ENCODE measurements at regions not wholly inside any gene's neighbourhood (a gene's known extent, or its start where the extent isn't known, plus 50 kb on each side); places are given as distances from the start of the nearest gene placed in this dataset.

- Histone ChIP-seq H3K4me1 (ENCODE audit: control insufficient read depth, insufficient read depth, low read length, poor library complexity, severe bottlenecking) (no peaks in the 10 kb centered on the region), H3K27ac (ENCODE audit: insufficient read depth, low read length, poor library complexity, severe bottlenecking) (no peak overlapping the region), H3K27me3 (replicated peaks; ENCODE audit: control insufficient read depth, insufficient read depth, low read length, poor library complexity, severe bottlenecking) (no peaks in the 10 kb centered on the region), H3K9me3 (ENCODE audit: control insufficient read depth, low read length) (peaks cover 4% of the 10 kb centered on the region), H3K36me3 (ENCODE audit: control insufficient read depth, insufficient read depth, low read length) (no peaks in the 10 kb centered on the region), H3K4me3 (ENCODE audit: insufficient read depth, low read depth, low read length, poor library complexity, severe bottlenecking) (no peak overlapping the region)
- DNase-seq, result no peak
These were observed 759.6 kb downstream of the SQOR start for GRCh38 chr15:46394463-46394862.

DNA sequence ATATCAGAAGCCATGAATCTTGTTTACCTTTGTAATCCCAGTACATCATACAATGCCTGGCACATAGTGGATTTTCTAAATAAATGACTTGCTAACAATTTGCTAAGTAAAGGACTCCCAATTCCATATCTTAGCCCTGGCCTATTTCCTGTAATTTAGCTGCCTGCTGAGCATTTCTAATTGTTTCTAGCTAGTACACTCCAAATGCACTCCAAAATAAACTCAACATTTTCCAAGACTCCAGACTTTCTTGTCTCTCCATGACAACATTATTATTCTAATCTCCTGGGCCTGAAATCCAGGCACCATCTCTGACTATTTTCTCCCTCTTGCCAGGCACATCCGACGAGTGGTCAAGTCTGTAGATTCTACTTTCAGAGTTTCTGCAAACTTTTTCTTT is 773.5 kb downstream of the SQOR start:
- no peak overlapping the region for H3K4me3 ChIP-seq (ENCODE audit: insufficient read depth, low read depth, low read length, poor library complexity, severe bottlenecking)
- DNase-seq, result no peak
- H3K27ac ChIP-seq (ENCODE audit: insufficient read depth, low read length, poor library complexity, severe bottlenecking), result no peak overlapping the region
- no peaks in the 10 kb centered on the region for H3K4me1 ChIP-seq (ENCODE audit: control insufficient read depth, insufficient read depth, low read length, poor library complexity, severe bottlenecking)
- H3K9me3 ChIP-seq (ENCODE audit: control insufficient read depth, low read length), result no peaks in the 10 kb centered on the region
- H3K27me3 ChIP-seq (replicated peaks; ENCODE audit: control insufficient read depth, insufficient read depth, low read length, poor library complexity, severe bottlenecking), result no peaks in the 10 kb centered on the region
- H3K36me3 ChIP-seq (ENCODE audit: control insufficient read depth, insufficient read depth, low read length), result no peaks in the 10 kb centered on the region

- Histone ChIP-seq H3K4me3 (ENCODE audit: insufficient read depth, low read depth, low read length, poor library complexity, severe bottlenecking) (no peak overlapping the region), H3K27me3 (replicated peaks; ENCODE audit: control insufficient read depth, insufficient read depth, low read length, poor library complexity, severe bottlenecking) (no peaks in the 10 kb centered on the region), H3K4me1 (ENCODE audit: control insufficient read depth, insufficient read depth, low read length, poor library complexity, severe bottlenecking) (no peaks in the 10 kb centered on the region), H3K27ac (ENCODE audit: insufficient read depth, low read length, poor library complexity, severe bottlenecking) (no peak overlapping the region), H3K9me3 (ENCODE audit: control insufficient read depth, low read length) (no peaks in the 10 kb centered on the region), H3K36me3 (ENCODE audit: control insufficient read depth, insufficient read depth, low read length) (no peaks in the 10 kb centered on the region)
- no peak for DNase-seq
These were observed 775.0 kb downstream of the SQOR start for GRCh38 chr15:46409841-46410301.

DNA sequence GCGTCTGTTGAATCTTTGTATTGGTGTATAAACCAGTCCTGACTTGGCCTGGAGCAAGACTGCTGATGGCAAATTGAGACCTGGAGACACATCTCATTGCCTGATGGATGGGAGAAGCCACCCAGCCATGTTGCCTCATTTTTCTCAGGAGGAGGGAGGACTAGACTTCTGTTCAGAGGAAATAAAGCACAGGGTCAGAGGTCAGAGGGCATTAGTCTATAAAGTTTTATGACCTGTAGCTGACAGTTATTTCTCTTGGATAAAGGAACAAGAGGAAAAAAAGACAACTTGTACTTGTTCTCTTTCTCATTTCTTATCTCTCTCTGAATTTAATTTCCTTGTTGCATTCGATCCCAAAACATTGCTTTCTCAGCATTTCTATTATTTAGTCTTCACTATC is 775.9 kb downstream of the SQOR start:
- Histone ChIP-seq H3K4me1 (ENCODE audit: control insufficient read depth, insufficient read depth, low read length, poor library complexity, severe bottlenecking) (no peaks in the 10 kb centered on the region), H3K4me3 (ENCODE audit: insufficient read depth, low read depth, low read length, poor library complexity, severe bottlenecking) (no peak overlapping the region), H3K9me3 (ENCODE audit: control insufficient read depth, low read length) (no peaks in the 10 kb centered on the region), H3K36me3 (ENCODE audit: control insufficient read depth, insufficient read depth, low read length) (no peaks in the 10 kb centered on the region), H3K27me3 (replicated peaks; ENCODE audit: control insufficient read depth, insufficient read depth, low read length, poor library complexity, severe bottlenecking) (no peaks in the 10 kb centered on the region), H3K27ac (ENCODE audit: insufficient read depth, low read length, poor library complexity, severe bottlenecking) (no peak overlapping the region)
- DNase-seq, result no peak

- Histone ChIP-seq H3K36me3 (ENCODE audit: control insufficient read depth, insufficient read depth, low read length) (no peaks in the 10 kb centered on the region), H3K4me3 (ENCODE audit: insufficient read depth, low read depth, low read length, poor library complexity, severe bottlenecking) (no peak overlapping the region), H3K27me3 (replicated peaks; ENCODE audit: control insufficient read depth, insufficient read depth, low read length, poor library complexity, severe bottlenecking) (no peaks in the 10 kb centered on the region), H3K27ac (ENCODE audit: insufficient read depth, low read length, poor library complexity, severe bottlenecking) (no peak overlapping the region), H3K4me1 (ENCODE audit: control insufficient read depth, insufficient read depth, low read length, poor library complexity, severe bottlenecking) (no peaks in the 10 kb centered on the region), H3K9me3 (ENCODE audit: control insufficient read depth, low read length) (no peaks in the 10 kb centered on the region)
- DNase-seq, result no peak
These were observed 777.1 kb downstream of the SQOR start for GRCh38 chr15:46411900-46412299.

DNA sequence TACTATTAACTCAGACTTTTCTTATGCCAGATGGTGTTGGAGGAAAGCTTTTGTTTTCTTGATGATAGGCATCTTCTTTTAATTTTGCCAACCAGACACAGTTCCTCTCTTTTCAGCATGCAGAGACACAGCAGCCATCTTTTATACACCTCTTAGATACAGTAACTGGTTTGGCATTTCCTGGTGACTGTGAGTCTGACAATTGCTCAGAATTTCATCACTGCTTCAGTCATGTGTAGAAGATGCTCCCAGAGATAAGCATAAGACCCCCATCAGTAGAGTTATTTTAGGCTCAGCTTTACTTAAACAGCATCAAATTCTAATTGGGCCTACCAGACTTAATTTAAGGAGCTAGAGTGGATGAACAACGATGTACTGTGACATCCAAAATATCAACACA is 779.0 kb downstream of the SQOR start:
- no peak overlapping the region for H3K4me3 ChIP-seq (ENCODE audit: insufficient read depth, low read depth, low read length, poor library complexity, severe bottlenecking)
- no peaks in the 10 kb centered on the region for H3K4me1 ChIP-seq (ENCODE audit: control insufficient read depth, insufficient read depth, low read length, poor library complexity, severe bottlenecking)
- no peaks in the 10 kb centered on the region for H3K36me3 ChIP-seq (ENCODE audit: control insufficient read depth, insufficient read depth, low read length)
- no peaks in the 10 kb centered on the region for H3K27me3 ChIP-seq (replicated peaks; ENCODE audit: control insufficient read depth, insufficient read depth, low read length, poor library complexity, severe bottlenecking)
- H3K27ac ChIP-seq (ENCODE audit: insufficient read depth, low read length, poor library complexity, severe bottlenecking), result no peak overlapping the region
- DNase-seq, result no peak
- H3K9me3 ChIP-seq (ENCODE audit: control insufficient read depth, low read length), result no peaks in the 10 kb centered on the region

GRCh38 chr15:46416544-46416943 is 781.7 kb downstream of the SQOR start:
- no peak overlapping the region for H3K27ac ChIP-seq (ENCODE audit: insufficient read depth, low read length, poor library complexity, severe bottlenecking)
- DNase-seq, result no peak

DNA sequence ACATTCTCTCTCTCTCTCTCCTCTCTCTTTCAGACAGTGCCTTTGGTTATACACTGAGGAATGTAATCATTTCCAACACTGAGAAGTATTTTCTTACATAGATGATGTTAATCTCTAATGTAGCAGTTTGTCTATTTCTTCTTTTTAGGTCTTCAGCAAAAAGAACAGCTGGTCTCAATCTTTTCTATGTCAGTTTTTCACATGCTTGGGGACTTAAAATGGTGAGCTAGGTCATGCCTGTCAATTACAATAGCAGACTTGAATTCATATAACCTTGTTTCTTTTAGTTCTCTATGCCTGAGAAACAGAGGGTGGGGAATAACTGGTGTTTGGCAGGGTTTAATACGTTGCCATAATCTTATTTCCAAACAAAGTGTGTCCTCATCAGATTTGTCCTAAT is 786.2 kb downstream of the SQOR start:
- H3K4me3 ChIP-seq (ENCODE audit: insufficient read depth, low read depth, low read length, poor library complexity, severe bottlenecking), result no peak overlapping the region
- no peak overlapping the region for H3K27ac ChIP-seq (ENCODE audit: insufficient read depth, low read length, poor library complexity, severe bottlenecking)
- no peaks in the 10 kb centered on the region for H3K4me1 ChIP-seq (ENCODE audit: control insufficient read depth, insufficient read depth, low read length, poor library complexity, severe bottlenecking)

More at GRCh38 chr15:46416544-46416943, 781.7 kb downstream of the SQOR start:
- Histone ChIP-seq H3K4me3 (ENCODE audit: insufficient read depth, low read depth, low read length, poor library complexity, severe bottlenecking) (no peak overlapping the region), H3K36me3 (ENCODE audit: control insufficient read depth, insufficient read depth, low read length) (no peaks in the 10 kb centered on the region), H3K4me1 (ENCODE audit: control insufficient read depth, insufficient read depth, low read length, poor library complexity, severe bottlenecking) (no peaks in the 10 kb centered on the region), H3K27me3 (replicated peaks; ENCODE audit: control insufficient read depth, insufficient read depth, low read length, poor library complexity, severe bottlenecking) (no peaks in the 10 kb centered on the region), H3K9me3 (ENCODE audit: control insufficient read depth, low read length) (no peaks in the 10 kb centered on the region)

DNA sequence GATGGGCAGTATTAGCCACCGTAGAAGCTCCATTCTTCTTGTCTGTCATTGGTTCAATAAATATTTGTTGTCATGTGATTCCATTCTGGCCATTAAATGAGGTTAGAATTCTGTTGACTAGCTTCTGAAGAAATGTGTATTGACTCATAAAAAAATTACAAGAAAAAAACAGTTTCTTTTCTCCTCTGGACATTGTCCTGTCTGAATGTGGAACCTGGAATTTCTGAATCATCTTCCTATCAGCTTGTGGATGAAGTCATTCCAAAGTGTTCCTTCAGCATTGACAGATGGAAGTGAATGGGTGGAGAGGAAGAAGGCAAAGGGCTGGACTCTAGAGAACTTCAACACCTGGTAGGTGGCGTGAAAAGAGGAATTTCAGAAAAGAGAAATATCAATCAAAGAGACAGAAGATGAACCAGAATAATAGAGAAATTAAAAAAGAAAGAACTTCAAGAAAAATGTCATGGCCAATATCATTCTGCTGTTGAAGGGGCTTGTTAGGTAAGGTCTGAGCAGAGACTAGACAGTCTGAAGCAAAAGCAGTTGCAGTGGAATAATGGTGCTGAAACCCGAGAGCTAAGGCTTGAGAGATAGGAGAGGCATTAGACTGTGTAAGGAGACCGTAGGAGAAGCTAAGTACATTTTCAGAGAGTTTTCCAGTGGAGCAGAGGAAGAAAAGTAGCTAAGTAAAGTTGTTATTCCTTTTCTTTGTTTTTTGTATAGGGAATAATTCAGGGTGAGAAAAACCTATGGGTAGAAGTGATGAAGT is 806.6 kb downstream of the SQOR start:
- no peak overlapping the region for H3K27ac ChIP-seq (ENCODE audit: insufficient read depth, low read length, poor library complexity, severe bottlenecking)
- no peak for DNase-seq

More for the DNA sequence above, 786.2 kb downstream of the SQOR start:
- Histone ChIP-seq H3K9me3 (ENCODE audit: control insufficient read depth, low read length) (no peaks in the 10 kb centered on the region), H3K36me3 (ENCODE audit: control insufficient read depth, insufficient read depth, low read length) (no peaks in the 10 kb centered on the region), H3K27me3 (replicated peaks; ENCODE audit: control insufficient read depth, insufficient read depth, low read length, poor library complexity, severe bottlenecking) (no peaks in the 10 kb centered on the region)
- DNase-seq, result no peak

DNA sequence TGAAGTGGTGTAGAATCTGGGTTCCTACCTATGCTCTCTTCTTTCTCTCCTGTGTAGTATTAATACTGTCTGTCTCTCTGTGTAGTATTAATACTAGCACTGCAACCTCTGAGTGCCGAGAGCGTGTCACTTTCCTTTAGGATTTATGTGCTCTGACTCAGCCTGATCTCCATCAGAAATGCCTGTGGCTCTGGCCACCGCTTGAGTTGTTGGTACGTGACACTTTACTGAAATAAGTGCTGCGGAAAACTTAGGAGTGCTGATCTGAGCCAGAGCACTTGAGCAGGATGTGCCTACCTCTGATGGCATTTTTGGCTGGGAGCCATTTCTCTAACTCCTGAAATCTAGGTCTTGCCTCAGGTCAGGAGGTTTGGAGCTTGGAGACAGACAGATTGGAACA is 807.4 kb downstream of the SQOR start:
- Histone ChIP-seq H3K9me3 (ENCODE audit: control insufficient read depth, low read length) (no peaks in the 10 kb centered on the region), H3K27ac (ENCODE audit: insufficient read depth, low read length, poor library complexity, severe bottlenecking) (no peak overlapping the region), H3K4me3 (ENCODE audit: insufficient read depth, low read depth, low read length, poor library complexity, severe bottlenecking) (no peak overlapping the region), H3K36me3 (ENCODE audit: control insufficient read depth, insufficient read depth, low read length) (no peaks in the 10 kb centered on the region), H3K4me1 (ENCODE audit: control insufficient read depth, insufficient read depth, low read length, poor library complexity, severe bottlenecking) (no peaks in the 10 kb centered on the region), H3K27me3 (replicated peaks; ENCODE audit: control insufficient read depth, insufficient read depth, low read length, poor library complexity, severe bottlenecking) (no peaks in the 10 kb centered on the region)
- no peak for DNase-seq

More for the DNA sequence above, 806.6 kb downstream of the SQOR start:
- no peaks in the 10 kb centered on the region for H3K9me3 ChIP-seq (ENCODE audit: control insufficient read depth, low read length)
- no peaks in the 10 kb centered on the region for H3K36me3 ChIP-seq (ENCODE audit: control insufficient read depth, insufficient read depth, low read length)
- no peaks in the 10 kb centered on the region for H3K4me1 ChIP-seq (ENCODE audit: control insufficient read depth, insufficient read depth, low read length, poor library complexity, severe bottlenecking)
- no peaks in the 10 kb centered on the region for H3K27me3 ChIP-seq (replicated peaks; ENCODE audit: control insufficient read depth, insufficient read depth, low read length, poor library complexity, severe bottlenecking)
- H3K4me3 ChIP-seq (ENCODE audit: insufficient read depth, low read depth, low read length, poor library complexity, severe bottlenecking), result no peak overlapping the region
